ENCODE measurements at regions not wholly inside any gene's neighbourhood (a gene's known extent, or its start where the extent isn't known, plus 50 kb on each side); places are given as distances from the start of the nearest gene placed in this dataset.

DNA sequence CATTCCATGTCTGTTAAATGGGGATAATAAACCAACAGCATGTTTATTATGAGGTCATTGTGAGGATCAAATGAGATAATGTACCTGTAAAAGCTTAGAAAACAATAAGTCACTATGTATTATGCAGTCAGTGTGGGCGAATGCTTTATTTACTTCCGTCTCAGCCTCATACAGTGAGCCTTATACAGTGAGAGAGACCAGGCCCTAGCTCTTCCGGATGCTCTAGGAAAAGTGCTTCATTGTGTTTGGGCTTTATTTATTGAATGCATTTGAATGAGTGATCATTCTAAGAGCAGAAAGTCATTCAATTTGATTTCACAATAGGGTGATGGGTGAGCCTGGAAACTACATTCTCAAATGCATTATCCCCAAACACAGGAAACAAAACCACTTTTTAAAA is 603.9 kb upstream of the FANCL start:
- Histone ChIP-seq H3K36me3 (ENCODE audit: insufficient read depth, low read length) (no peaks in the 10 kb centered on the region), H3K27me3 (ENCODE audit: control insufficient read depth, insufficient read depth, low read length) (no peaks in the 10 kb centered on the region), H3K4me1 (ENCODE audit: control insufficient read depth, insufficient read depth, low read length) (no peaks in the 10 kb centered on the region), H3K9me3 (replicated peaks; ENCODE audit: low read length) (no peaks in the 10 kb centered on the region), H3K9ac (ENCODE audit: low read depth, low read length) (no peak overlapping the region), H3K4me2 (ENCODE audit: low read length) (no peak overlapping the region), H3K4me3 (ENCODE audit: low read length) (no peak overlapping the region)

DNA sequence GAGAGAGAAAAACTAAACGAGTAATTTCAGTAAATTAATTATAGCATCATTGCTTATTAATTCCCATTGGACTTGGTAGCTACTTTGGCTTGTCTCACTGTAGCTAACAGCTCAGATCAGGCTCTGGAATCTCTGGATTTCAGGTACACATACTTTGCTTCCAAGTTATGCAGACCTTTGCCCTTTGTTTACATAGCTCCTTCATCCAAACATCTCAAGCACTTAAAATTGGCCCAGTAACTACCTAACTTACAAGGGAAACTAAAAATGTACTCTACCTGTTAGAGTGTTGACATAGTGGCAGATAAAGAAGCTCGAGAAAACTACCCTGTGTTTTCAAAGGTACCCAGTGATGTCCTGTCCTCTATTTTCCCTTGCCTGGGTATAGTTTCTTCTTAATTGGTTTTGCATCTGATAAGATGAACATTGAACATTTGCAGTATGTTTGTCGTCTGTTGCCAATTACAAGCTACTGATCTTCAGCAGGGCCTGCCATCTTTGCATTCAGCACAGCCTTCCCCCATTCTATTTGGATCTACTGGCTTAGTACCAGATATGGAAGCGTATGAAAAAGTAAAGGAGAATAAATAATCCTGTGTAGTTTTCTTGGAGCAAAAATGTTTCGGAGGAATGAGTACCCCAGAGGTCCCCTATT is 601.5 kb upstream of the FANCL start:
- Histone ChIP-seq H3K4me3 (ENCODE audit: low read length) (no peak overlapping the region), H3K4me1 (ENCODE audit: control insufficient read depth, insufficient read depth, low read length) (no peaks in the 10 kb centered on the region)

DNA sequence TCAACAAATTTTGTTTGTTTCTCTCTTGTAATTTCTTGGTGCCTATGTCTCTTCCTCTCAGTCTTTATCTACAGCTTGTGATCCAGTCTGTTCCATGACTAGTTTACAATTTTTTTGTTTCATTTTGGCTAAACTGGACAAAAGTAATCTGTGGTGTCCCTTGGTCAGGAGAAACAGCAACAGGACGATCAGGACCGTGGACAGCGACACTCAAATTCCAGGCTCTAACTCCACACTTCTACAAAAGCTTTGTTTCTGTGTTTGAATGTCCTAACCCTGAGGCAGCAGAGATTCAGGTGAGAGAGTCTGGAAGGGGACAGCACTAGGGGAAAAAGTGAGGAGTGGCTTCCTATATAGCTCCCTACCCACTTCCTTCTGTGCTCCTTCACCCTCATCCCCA is 593.3 kb upstream of the FANCL start:
- Histone ChIP-seq H3K4me1 (ENCODE audit: control insufficient read depth, insufficient read depth, low read length) (no peaks in the 10 kb centered on the region), H3K4me2 (ENCODE audit: low read length) (no peak overlapping the region), H3K36me3 (ENCODE audit: insufficient read depth, low read length) (no peaks in the 10 kb centered on the region), H3K9ac (ENCODE audit: low read depth, low read length) (no peak overlapping the region), H3K9me3 (replicated peaks; ENCODE audit: low read length) (no peaks in the 10 kb centered on the region), H3K27me3 (ENCODE audit: control insufficient read depth, insufficient read depth, low read length) (no peaks in the 10 kb centered on the region), H3K4me3 (ENCODE audit: low read length) (no peak overlapping the region)

More for the DNA sequence above, 601.5 kb upstream of the FANCL start:
- H3K9me3 ChIP-seq (replicated peaks; ENCODE audit: low read length) = no peaks in the 10 kb centered on the region
- H3K4me2 ChIP-seq (ENCODE audit: low read length) = no peak overlapping the region
- no peaks in the 10 kb centered on the region for H3K36me3 ChIP-seq (ENCODE audit: insufficient read depth, low read length)
- no peak overlapping the region for H3K9ac ChIP-seq (ENCODE audit: low read depth, low read length)
- H3K27me3 ChIP-seq (ENCODE audit: control insufficient read depth, insufficient read depth, low read length) = no peaks in the 10 kb centered on the region

DNA sequence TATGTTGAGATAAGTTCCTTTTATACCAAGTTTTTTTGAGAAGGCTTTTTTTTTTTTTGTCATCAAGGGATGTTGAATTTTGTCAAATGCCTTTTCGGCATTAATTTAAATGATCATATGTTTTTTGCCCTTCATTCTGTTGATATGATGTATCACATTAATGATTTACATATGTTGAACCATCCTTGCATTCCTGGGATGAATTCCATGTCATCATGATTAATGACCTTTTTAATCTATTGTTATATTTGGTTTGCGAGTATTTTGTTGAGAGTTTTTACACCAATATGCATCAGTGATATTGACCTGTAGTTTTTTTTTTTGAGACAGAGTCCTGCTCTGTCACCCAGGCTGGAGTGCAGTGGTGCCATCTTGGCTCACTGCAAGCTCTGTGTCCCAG is 585.7 kb upstream of the FANCL start:
- H3K4me2 ChIP-seq (ENCODE audit: low read length) = no peak overlapping the region
- H3K4me3 ChIP-seq (ENCODE audit: low read length) = no peak overlapping the region
- no peak overlapping the region for H3K9ac ChIP-seq (ENCODE audit: low read depth, low read length)
- H3K27me3 ChIP-seq (ENCODE audit: control insufficient read depth, insufficient read depth, low read length) = no peaks in the 10 kb centered on the region
- no peaks in the 10 kb centered on the region for H3K36me3 ChIP-seq (ENCODE audit: insufficient read depth, low read length)
- H3K4me1 ChIP-seq (ENCODE audit: control insufficient read depth, insufficient read depth, low read length) = no peaks in the 10 kb centered on the region
- no peaks in the 10 kb centered on the region for H3K9me3 ChIP-seq (replicated peaks; ENCODE audit: low read length)

- H3K9me3 ChIP-seq (replicated peaks; ENCODE audit: low read length) = no peaks in the 10 kb centered on the region
Measured at GRCh38 chr2:58812771-58813344, 571.7 kb upstream of the FANCL start.

DNA sequence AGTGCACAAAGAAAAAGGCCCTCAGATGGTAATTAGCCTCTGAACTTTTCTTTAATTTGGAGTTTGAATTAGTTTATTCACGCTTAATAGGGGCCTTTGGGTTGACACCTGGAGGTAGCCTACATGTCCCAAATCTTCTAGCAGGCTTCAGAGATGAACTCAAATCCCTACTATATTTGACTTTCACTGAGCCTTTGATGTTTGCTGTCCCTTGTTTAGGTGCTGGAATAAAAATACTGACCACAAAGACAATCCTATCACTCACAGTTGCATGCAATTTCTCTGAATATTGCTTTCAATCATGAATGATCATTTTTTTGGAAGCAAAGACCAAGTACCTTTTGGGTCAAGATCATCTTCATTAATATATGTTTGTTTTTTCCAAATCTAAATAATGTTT is 564.0 kb upstream of the FANCL start:
- Histone ChIP-seq H3K4me2 (ENCODE audit: low read length) (no peak overlapping the region), H3K9me3 (replicated peaks; ENCODE audit: low read length) (no peaks in the 10 kb centered on the region), H3K4me1 (ENCODE audit: control insufficient read depth, insufficient read depth, low read length) (no peaks in the 10 kb centered on the region), H3K27me3 (ENCODE audit: control insufficient read depth, insufficient read depth, low read length) (no peaks in the 10 kb centered on the region), H3K9ac (ENCODE audit: low read depth, low read length) (no peak overlapping the region), H3K4me3 (ENCODE audit: low read length) (no peak overlapping the region), H3K36me3 (ENCODE audit: insufficient read depth, low read length) (no peaks in the 10 kb centered on the region)

More at GRCh38 chr2:58812771-58813344, 571.7 kb upstream of the FANCL start:
- Histone ChIP-seq H3K4me3 (ENCODE audit: low read length) (no peak overlapping the region), H3K4me1 (ENCODE audit: control insufficient read depth, insufficient read depth, low read length) (no peaks in the 10 kb centered on the region), H3K36me3 (ENCODE audit: insufficient read depth, low read length) (no peaks in the 10 kb centered on the region), H3K9ac (ENCODE audit: low read depth, low read length) (no peak overlapping the region), H3K27me3 (ENCODE audit: control insufficient read depth, insufficient read depth, low read length) (no peaks in the 10 kb centered on the region), H3K4me2 (ENCODE audit: low read length) (no peak overlapping the region)

DNA sequence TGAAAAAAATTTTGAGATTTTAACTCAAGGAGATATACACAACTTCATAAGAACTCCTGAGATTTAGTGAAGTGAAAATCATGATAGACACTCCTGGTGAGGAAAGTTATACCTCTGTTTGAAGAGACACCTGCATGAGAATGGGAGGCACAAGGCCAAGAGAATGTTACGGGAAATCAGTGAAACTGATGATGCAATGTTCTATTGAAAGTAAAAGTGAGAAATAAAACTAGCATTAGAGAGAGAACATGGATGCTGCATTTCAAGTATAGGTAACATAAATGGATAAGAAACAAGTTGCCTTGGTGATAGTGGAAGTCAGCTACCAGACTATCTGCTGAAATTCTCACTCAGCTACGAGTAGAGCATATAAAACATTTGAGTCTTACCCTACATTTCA is 562.1 kb upstream of the FANCL start:
- Histone ChIP-seq H3K4me1 (ENCODE audit: control insufficient read depth, insufficient read depth, low read length) (no peaks in the 10 kb centered on the region), H3K9me3 (replicated peaks; ENCODE audit: low read length) (no peaks in the 10 kb centered on the region), H3K27me3 (ENCODE audit: control insufficient read depth, insufficient read depth, low read length) (no peaks in the 10 kb centered on the region), H3K4me2 (ENCODE audit: low read length) (no peak overlapping the region), H3K9ac (ENCODE audit: low read depth, low read length) (no peak overlapping the region), H3K36me3 (ENCODE audit: insufficient read depth, low read length) (no peaks in the 10 kb centered on the region), H3K4me3 (ENCODE audit: low read length) (no peak overlapping the region)

- H3K36me3 ChIP-seq (ENCODE audit: insufficient read depth, low read length) = no peaks in the 10 kb centered on the region
- H3K9ac ChIP-seq (ENCODE audit: low read depth, low read length) = no peak overlapping the region
Measured at GRCh38 chr2:58800881-58801280, 559.8 kb upstream of the FANCL start.

GRCh38 chr2:58798676-58799208 is 557.6 kb upstream of the FANCL start:
- Histone ChIP-seq H3K27me3 (ENCODE audit: control insufficient read depth, insufficient read depth, low read length) (no peaks in the 10 kb centered on the region), H3K4me1 (ENCODE audit: control insufficient read depth, insufficient read depth, low read length) (no peaks in the 10 kb centered on the region)

More at GRCh38 chr2:58800881-58801280, 559.8 kb upstream of the FANCL start:
- H3K27me3 ChIP-seq (ENCODE audit: control insufficient read depth, insufficient read depth, low read length) = no peaks in the 10 kb centered on the region
- no peaks in the 10 kb centered on the region for H3K9me3 ChIP-seq (replicated peaks; ENCODE audit: low read length)
- H3K4me1 ChIP-seq (ENCODE audit: control insufficient read depth, insufficient read depth, low read length) = no peaks in the 10 kb centered on the region
- H3K4me3 ChIP-seq (ENCODE audit: low read length) = no peak overlapping the region
- H3K4me2 ChIP-seq (ENCODE audit: low read length) = no peak overlapping the region

DNA sequence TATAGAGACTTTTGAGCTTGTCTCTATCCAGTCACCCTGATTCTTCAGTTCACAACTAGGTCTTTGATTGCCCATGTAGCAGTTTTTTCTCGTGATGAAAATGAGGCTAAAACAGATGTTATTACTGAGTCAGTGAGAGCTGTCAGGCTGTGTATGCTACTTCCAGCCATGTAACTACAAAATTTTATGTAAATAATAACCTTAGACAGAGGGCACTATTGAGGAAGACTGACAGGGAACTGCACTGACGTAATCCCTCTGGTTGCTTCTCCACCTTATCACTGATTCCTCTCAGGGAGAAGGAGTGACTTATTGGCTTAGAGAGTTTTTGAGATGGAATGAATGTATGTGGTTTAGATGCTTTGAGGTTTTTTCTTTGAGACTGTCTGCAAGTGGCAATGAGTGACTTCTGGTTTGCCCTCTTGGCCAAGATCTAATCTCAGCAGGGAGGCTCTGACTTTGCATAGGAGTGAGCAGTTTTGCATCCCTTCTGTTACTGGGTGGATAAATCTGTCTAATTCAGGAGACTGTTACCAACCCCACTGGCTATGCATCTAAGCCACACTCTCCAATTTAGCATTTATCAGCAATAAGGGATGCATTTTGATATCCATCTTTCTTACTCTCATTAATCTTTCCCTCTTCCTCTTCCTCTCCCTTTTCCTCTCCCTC is 555.2 kb upstream of the FANCL start:
- no peaks in the 10 kb centered on the region for H3K9me3 ChIP-seq (replicated peaks; ENCODE audit: low read length)
- H3K9ac ChIP-seq (ENCODE audit: low read depth, low read length) = no peak overlapping the region
- no peak overlapping the region for H3K4me2 ChIP-seq (ENCODE audit: low read length)
- no peaks in the 10 kb centered on the region for H3K36me3 ChIP-seq (ENCODE audit: insufficient read depth, low read length)
- no peaks in the 10 kb centered on the region for H3K27me3 ChIP-seq (ENCODE audit: control insufficient read depth, insufficient read depth, low read length)
- no peak overlapping the region for H3K4me3 ChIP-seq (ENCODE audit: low read length)
- no peaks in the 10 kb centered on the region for H3K4me1 ChIP-seq (ENCODE audit: control insufficient read depth, insufficient read depth, low read length)

More at GRCh38 chr2:58798676-58799208, 557.6 kb upstream of the FANCL start:
- Histone ChIP-seq H3K36me3 (ENCODE audit: insufficient read depth, low read length) (no peaks in the 10 kb centered on the region), H3K9ac (ENCODE audit: low read depth, low read length) (no peak overlapping the region), H3K9me3 (replicated peaks; ENCODE audit: low read length) (no peaks in the 10 kb centered on the region), H3K4me2 (ENCODE audit: low read length) (no peak overlapping the region), H3K4me3 (ENCODE audit: low read length) (no peak overlapping the region)

DNA sequence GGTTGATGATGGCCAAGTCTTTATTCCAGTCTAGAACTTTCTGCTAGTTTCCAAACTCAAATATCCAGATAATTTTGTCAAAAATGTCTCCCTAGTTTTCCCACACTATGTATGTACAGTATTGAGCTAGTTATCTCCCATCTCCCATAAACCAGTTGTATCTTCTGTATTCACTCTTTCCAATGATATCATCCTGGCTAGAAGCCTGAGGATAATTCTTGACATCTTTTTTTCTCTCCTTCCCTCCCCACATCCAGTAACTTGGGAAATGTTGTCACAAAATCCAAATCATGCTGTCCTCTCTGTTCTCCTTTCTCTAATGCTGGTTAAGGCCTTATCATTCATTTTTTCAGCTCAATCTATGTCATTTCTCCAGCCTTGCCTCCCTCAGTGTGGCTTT is 553.8 kb upstream of the FANCL start:
- no peak overlapping the region for H3K4me2 ChIP-seq (ENCODE audit: low read length)
- H3K4me3 ChIP-seq (ENCODE audit: low read length) = no peak overlapping the region
- no peaks in the 10 kb centered on the region for H3K27me3 ChIP-seq (ENCODE audit: control insufficient read depth, insufficient read depth, low read length)

More for the DNA sequence above, 553.8 kb upstream of the FANCL start:
- H3K36me3 ChIP-seq (ENCODE audit: insufficient read depth, low read length) = no peaks in the 10 kb centered on the region
- no peak overlapping the region for H3K9ac ChIP-seq (ENCODE audit: low read depth, low read length)
- H3K4me1 ChIP-seq (ENCODE audit: control insufficient read depth, insufficient read depth, low read length) = no peaks in the 10 kb centered on the region
- H3K9me3 ChIP-seq (replicated peaks; ENCODE audit: low read length) = no peaks in the 10 kb centered on the region

All from skeletal muscle satellite cell (primary cell).